HFF-Myc (cell line): ENCODE measurements at regions not wholly inside any gene's neighbourhood (a gene's known extent, or its start where the extent isn't known, plus 50 kb on each side); places are given as distances from the start of the nearest gene placed in this dataset.

Experiments used
- DNase-seq: peaks from one replicate; pipeline ENCODE4 v3.0.0-alpha.2; 2011; ENCODE audit warnings: low read depth; ENCODE audit errors: extremely low read depth
- H3K4me3 ChIP-seq: replicated peaks from 2 replicates; pipeline ENCODE4 v1.5.1; 2011; ENCODE audit warnings: low read depth, mild to moderate bottlenecking, control low read depth, low read length
- CTCF ChIP-seq: IDR thresholded peaks from 2 replicates; pipeline ENCODE4 v1.5.1; 2012; ENCODE audit warnings: mild to moderate bottlenecking, low read depth, low read length, control low read depth; ENCODE audit errors: missing control alignments

GRCh38 chr2:223215254-223215516, 163.2 kb downstream of the KCNE4 start:
- no peak for TF ChIP-seq CTCF
- DNase-seq = no peak

GRCh38 chr2:223217373-223217772, 165.4 kb downstream of the KCNE4 start:
- DNase-seq = no peak
- H3K4me3 ChIP-seq = no peak overlapping the region

More at GRCh38 chr2:223215254-223215516, 163.2 kb downstream of the KCNE4 start:
- H3K4me3 ChIP-seq = no peak overlapping the region

GRCh38 chr2:223218587-223219178, 166.7 kb downstream of the KCNE4 start:
- DNase-seq = no peak
- no peak for TF ChIP-seq CTCF
- no peak overlapping the region for H3K4me3 ChIP-seq

More at GRCh38 chr2:223217373-223217772, 165.4 kb downstream of the KCNE4 start:
- TF ChIP-seq CTCF = no peak

GRCh38 chr2:223219872-223220657, 168.1 kb downstream of the KCNE4 start:
- TF ChIP-seq CTCF = no peak
- DNase-seq = no peak
- H3K4me3 ChIP-seq = no peak overlapping the region

- no peak for TF ChIP-seq CTCF
- H3K4me3 ChIP-seq = no peak overlapping the region
- no peak for DNase-seq
Observed at GRCh38 chr2:223220658-223220925, 168.6 kb downstream of the KCNE4 start.

- DNase-seq = no peak
- TF ChIP-seq CTCF = no peak
- no peak overlapping the region for H3K4me3 ChIP-seq
Observed at GRCh38 chr2:223221139-223221835, 169.3 kb downstream of the KCNE4 start.

- no peak for TF ChIP-seq CTCF
- no peak overlapping the region for H3K4me3 ChIP-seq
- DNase-seq = no peak
Observed at GRCh38 chr2:223222397-223222796, 170.4 kb downstream of the KCNE4 start.
